ENCODE measurements at regions not wholly inside any gene's neighbourhood (a gene's known extent, or its start where the extent isn't known, plus 50 kb on each side); places are given as distances from the start of the nearest gene placed in this dataset.
"Not testable (repeated sequence)": the region's sequence is repeated elsewhere in the genome, so short reads cannot be mapped to it uniquely, and the experiment has no call there.

DNA sequence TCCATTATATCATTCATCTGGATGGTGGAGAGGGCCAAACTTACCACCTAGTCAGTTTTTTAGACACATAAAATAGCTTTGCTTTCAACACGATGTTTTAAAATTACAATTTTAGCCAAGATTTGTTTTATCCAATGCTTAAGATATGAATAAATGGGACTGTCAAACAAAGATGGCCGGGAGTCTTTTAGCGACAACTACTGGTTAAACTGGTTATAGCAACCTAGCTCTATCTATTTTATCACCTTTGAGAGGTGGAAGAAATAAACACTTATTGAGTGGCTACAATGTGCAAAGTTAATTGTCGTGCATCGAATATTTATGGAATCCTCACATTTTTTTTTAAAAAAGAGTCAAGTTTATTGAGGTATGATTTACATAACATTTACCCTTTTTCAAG, 279.8 kb downstream of the MIAT start:
- no peaks in the 10 kb centered on the region for H3K4me1 ChIP-seq
- H3K36me3 ChIP-seq: no peaks in the 10 kb centered on the region
- no peak overlapping the region for H3K27ac ChIP-seq
- DNase-seq (ENCODE audit: low spot score): no peak
- H3K4me3 ChIP-seq: no peak overlapping the region
- H3K9me3 ChIP-seq: peaks cover 0 to 7% of the 10 kb centered on the region in 2 donors
- no peaks in the 10 kb centered on the region for H3K27me3 ChIP-seq
- TF ChIP-seq, protein P1, sequence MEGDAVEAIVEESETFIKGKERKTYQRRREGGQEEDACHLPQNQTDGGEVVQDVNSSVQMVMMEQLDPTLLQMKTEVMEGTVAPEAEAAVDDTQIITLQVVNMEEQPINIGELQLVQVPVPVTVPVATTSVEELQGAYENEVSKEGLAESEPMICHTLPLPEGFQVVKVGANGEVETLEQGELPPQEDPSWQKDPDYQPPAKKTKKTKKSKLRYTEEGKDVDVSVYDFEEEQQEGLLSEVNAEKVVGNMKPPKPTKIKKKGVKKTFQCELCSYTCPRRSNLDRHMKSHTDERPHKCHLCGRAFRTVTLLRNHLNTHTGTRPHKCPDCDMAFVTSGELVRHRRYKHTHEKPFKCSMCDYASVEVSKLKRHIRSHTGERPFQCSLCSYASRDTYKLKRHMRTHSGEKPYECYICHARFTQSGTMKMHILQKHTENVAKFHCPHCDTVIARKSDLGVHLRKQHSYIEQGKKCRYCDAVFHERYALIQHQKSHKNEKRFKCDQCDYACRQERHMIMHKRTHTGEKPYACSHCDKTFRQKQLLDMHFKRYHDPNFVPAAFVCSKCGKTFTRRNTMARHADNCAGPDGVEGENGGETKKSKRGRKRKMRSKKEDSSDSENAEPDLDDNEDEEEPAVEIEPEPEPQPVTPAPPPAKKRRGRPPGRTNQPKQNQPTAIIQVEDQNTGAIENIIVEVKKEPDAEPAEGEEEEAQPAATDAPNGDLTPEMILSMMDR (IDR thresholded peaks at IDR 0.05): no peak

DNA sequence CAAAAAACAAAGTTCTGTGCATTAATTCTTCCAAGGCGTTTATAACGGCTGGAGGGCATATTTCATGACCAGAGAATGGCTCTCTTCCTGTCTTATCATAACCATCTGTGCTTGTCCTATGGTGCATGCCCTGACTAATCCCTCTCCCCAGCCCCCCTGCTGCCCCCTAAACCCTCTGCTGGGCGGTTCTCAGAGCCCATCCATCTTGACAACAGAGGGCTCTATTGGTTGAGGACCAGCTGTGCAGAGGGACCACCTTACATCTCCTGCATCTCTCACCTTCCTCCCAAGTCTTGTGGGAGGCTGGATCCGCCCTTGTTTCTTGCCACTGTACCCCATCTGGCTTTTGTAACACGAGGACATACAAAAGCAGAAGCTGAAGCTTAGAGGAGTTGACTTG, 282.1 kb downstream of the MIAT start:
- H3K27me3 ChIP-seq: no peaks in the 10 kb centered on the region
- no peak overlapping the region for H3K27ac ChIP-seq
- no peaks in the 10 kb centered on the region for H3K36me3 ChIP-seq
- DNase-seq (ENCODE audit: low spot score): no peak
- peaks cover 0 to 7% of the 10 kb centered on the region in 2 donors for H3K9me3 ChIP-seq
- no peak overlapping the region for H3K4me3 ChIP-seq
- TF ChIP-seq, protein P1 (IDR thresholded peaks at IDR 0.05): no peak
- H3K4me1 ChIP-seq: no peaks in the 10 kb centered on the region

- Histone ChIP-seq H3K4me3 (no peak overlapping the region), H3K27me3 (no peaks in the 10 kb centered on the region), H3K9me3 (peaks cover 0 to 5% of the 10 kb centered on the region in 2 donors), H3K27ac (no peak overlapping the region), H3K4me1 (no peaks in the 10 kb centered on the region), H3K36me3 (no peaks in the 10 kb centered on the region)
- TF ChIP-seq, protein P1 (IDR thresholded peaks at IDR 0.05): no peak
- DNase-seq (ENCODE audit: low spot score): no peak
Observed at GRCh38 chr22:26941896-26942636, 284.7 kb downstream of the MIAT start.

DNA sequence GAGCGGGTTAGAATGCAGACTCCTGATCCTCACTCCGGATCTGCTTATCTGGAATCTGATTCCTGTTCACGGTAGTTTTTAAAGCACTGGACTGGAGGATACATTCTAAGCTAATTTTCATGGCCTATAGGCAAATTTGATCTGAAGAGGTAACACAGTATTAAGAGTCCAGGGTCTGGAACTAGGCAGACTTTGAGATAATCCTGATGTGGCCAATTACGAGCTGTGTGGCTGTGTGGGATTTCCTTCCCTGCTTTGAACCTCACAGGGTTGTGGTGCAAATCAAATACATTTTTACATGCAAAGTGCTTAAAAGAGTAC, 285.2 kb downstream of the MIAT start:
- H3K27me3 ChIP-seq: no peaks in the 10 kb centered on the region
- DNase-seq (ENCODE audit: low spot score): no peak
- TF ChIP-seq, protein P1 (IDR thresholded peaks at IDR 0.05): no peak
- no peaks in the 10 kb centered on the region for H3K36me3 ChIP-seq
- H3K9me3 ChIP-seq: peaks cover 0 to under 1% of the 10 kb centered on the region in 2 donors
- no peak overlapping the region for H3K4me3 ChIP-seq
- no peaks in the 10 kb centered on the region for H3K4me1 ChIP-seq
- no peak overlapping the region for H3K27ac ChIP-seq

DNA sequence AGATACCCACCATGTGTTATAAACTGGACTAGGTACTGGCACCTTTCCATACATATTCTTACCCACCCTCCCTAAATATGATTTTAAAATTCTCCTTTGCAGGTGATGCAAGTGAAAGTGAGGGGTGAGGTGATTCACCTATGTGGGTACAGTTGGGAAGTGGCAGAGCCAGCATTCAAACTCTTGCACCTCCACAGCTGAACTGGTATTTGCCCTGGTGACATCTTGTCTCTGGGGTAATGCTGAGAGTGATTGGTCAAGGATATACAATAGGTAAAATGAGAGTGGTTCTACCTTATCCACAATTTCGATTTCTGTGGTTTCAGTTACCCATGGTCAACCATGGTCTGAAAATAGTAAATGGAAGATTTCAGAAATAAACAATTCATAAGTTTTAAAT, 288.2 kb downstream of the MIAT start:
- no peak for DNase-seq (ENCODE audit: low spot score)
- no peak overlapping the region for H3K27ac ChIP-seq
- no peaks in the 10 kb centered on the region for H3K9me3 ChIP-seq
- H3K27me3 ChIP-seq: no peaks in the 10 kb centered on the region
- no peaks in the 10 kb centered on the region for H3K4me1 ChIP-seq
- H3K36me3 ChIP-seq: no peaks in the 10 kb centered on the region
- no peak overlapping the region for H3K4me3 ChIP-seq
- TF ChIP-seq, protein P1 (IDR thresholded peaks at IDR 0.05): no peak

DNA sequence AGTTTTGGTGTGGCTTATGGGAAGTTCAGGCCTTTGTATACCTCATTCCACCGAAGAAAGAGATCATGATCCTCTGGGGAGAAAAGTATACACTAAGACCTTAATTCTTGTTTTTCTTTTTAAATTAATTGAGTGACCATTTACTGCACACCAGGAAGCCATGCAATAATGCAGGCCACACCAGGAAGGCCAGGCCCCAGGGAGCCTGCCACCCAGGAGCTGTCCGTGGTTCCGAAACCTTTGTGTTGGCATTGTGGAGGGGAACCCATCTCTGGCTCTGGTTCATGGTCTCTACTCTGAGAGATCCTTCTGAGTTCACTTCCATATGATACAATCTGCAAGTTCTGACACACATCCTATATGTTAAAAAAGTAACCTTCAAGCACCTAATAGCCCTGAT, 291.8 kb downstream of the MIAT start:
- TF ChIP-seq, protein P1 (IDR thresholded peaks at IDR 0.05): no peak
- Histone ChIP-seq H3K9me3 (no peaks in the 10 kb centered on the region), H3K36me3 (no peaks in the 10 kb centered on the region), H3K4me3 (no peak overlapping the region), H3K27ac (no peak overlapping the region), H3K27me3 (no peaks in the 10 kb centered on the region), H3K4me1 (no peaks in the 10 kb centered on the region)
- DNase-seq (ENCODE audit: low spot score): no peak

GRCh38 chr22:26951139-26951538, 293.8 kb downstream of the MIAT start:
- not testable (repeated sequence) for DNase-seq (ENCODE audit: low spot score); H3K27ac ChIP-seq; H3K27me3 ChIP-seq; H3K4me1 ChIP-seq; H3K9me3 ChIP-seq; H3K4me3 ChIP-seq; H3K36me3 ChIP-seq

All from right atrium auricular region (tissue), 2 donors.